GM23338 (cell line): ENCODE measurements at regions not wholly inside any gene's neighbourhood (a gene's known extent, or its start where the extent isn't known, plus 50 kb on each side); places are given as distances from the start of the nearest gene placed in this dataset.

ENCODE experiments used
- ATAC-seq: fragments of 200-7000 bp; cut with Tn5 transposase; 3 replicates; pipeline ENCODE4 v1.9.1; 2020
- DNase-seq: peaks from one replicate; pipeline ENCODE4 v3.0.0-alpha.2; 2015; ENCODE audit warnings: low spot score
- H2AFZ ChIP-seq: fragments of 200-600 bp; sonication (generic); 2 replicates; pipeline ENCODE4 v1.8.0; 2016; ENCODE audit warnings: antibody characterized with exemption, mild to moderate bottlenecking, moderate library complexity
- H3F3A ChIP-seq: fragments of 200-600 bp; sonication (generic); replicated peaks from 2 replicates; pipeline ENCODE4 v1.8.0; 2017; ENCODE audit warnings: antibody characterized with exemption, mixed run types, low read depth
- H3K27ac ChIP-seq: fragments of 200-600 bp; sonication (generic); 2 replicates; pipeline ENCODE4 v1.6.1; 2016; ENCODE audit warnings: low read depth
- H3K27me3 ChIP-seq: fragments of 200-600 bp; sonication (generic); 2 replicates; pipeline ENCODE4 v1.8.0; 2016; ENCODE audit warnings: mild to moderate bottlenecking, mixed run types, moderate library complexity; ENCODE audit not compliant: insufficient read depth
- H3K36me3 ChIP-seq: fragments of 200-600 bp; sonication (generic); 2 replicates; pipeline ENCODE4 v1.8.0; 2016; ENCODE audit warnings: mild to moderate bottlenecking; ENCODE audit not compliant: insufficient read depth
- H3K4me1 ChIP-seq: fragments of 200-600 bp; sonication (generic); 2 replicates; pipeline ENCODE4 v1.8.0; 2016; ENCODE audit warnings: mild to moderate bottlenecking, moderate library complexity; ENCODE audit not compliant: insufficient read depth
- H3K4me2 ChIP-seq: fragments of 200-600 bp; sonication (generic); 2 replicates; pipeline ENCODE4 v1.7.1; 2017; ENCODE audit warnings: mixed run types
- H3K4me3 ChIP-seq: fragments of 200-600 bp; sonication (generic); 2 replicates; pipeline ENCODE4 v1.6.1; 2016; ENCODE audit warnings: mixed run types
- H3K79me2 ChIP-seq: fragments of 200-600 bp; sonication (generic); replicated peaks from 2 replicates; pipeline ENCODE4 v1.8.0; 2017; ENCODE audit warnings: mild to moderate bottlenecking; ENCODE audit not compliant: insufficient read depth
- H3K9me2 ChIP-seq: fragments of 200-600 bp; sonication (generic); 2 replicates; pipeline ENCODE4 v1.8.0; 2017; ENCODE audit not compliant: insufficient read depth
- H4K20me1 ChIP-seq: fragments of 200-600 bp; sonication (generic); replicated peaks from 2 replicates; pipeline ENCODE4 v1.8.0; 2017; ENCODE audit warnings: mild to moderate bottlenecking; ENCODE audit not compliant: insufficient read depth
- H3K27ac Mint-ChIP-seq: 2 replicates; pipeline ENCODE4 v1.8.0; 2020; ENCODE audit warnings: inconsistent platforms, mild to moderate bottlenecking, moderate library complexity, mixed read lengths
- H3K27me3 Mint-ChIP-seq: 3 replicates; pipeline ENCODE4 v1.8.0; 2022; ENCODE audit warnings: low read depth, mild to moderate bottlenecking, moderate library complexity, mixed read lengths, inconsistent platforms; ENCODE audit not compliant: insufficient read depth, poor library complexity
- H3K36me3 Mint-ChIP-seq: 3 replicates; pipeline ENCODE4 v1.8.0; 2021; ENCODE audit warnings: low read depth, mild to moderate bottlenecking, inconsistent platforms, moderate library complexity, mixed read lengths
- H3K4me1 Mint-ChIP-seq: 3 replicates; pipeline ENCODE4 v1.8.0; 2020; ENCODE audit warnings: mild to moderate bottlenecking, inconsistent platforms, mixed read lengths
- H3K4me3 Mint-ChIP-seq: 3 replicates; pipeline ENCODE4 v1.8.0; 2021; ENCODE audit warnings: moderate library complexity, mild to moderate bottlenecking, inconsistent platforms, mixed read lengths
- H3K9me3 Mint-ChIP-seq: 3 replicates; pipeline ENCODE4 v1.8.0; 2020; ENCODE audit warnings: moderate library complexity, mild to moderate bottlenecking, inconsistent platforms, mixed read lengths
- CREB1 ChIP-seq: fragments of 250-450 bp; sonication (Bioruptor Pico); IDR thresholded peaks from 2 replicates; pipeline ENCODE4 v1.5.0; 2020; ENCODE audit warnings: low read depth, mild to moderate bottlenecking, moderate library complexity
- EZH2 ChIP-seq: fragments of 200-600 bp; sonication (generic); IDR thresholded peaks from one replicate; pipeline ENCODE4 v1.8.0; 2017; ENCODE audit warnings: antibody characterized with exemption, mild to moderate bottlenecking, low read depth; ENCODE audit not compliant: unreplicated experiment
- JUNB ChIP-seq: IDR thresholded peaks from one replicate; pipeline ENCODE4 v1.6.1; 2016; ENCODE audit warnings: antibody characterized with exemption; ENCODE audit not compliant: unreplicated experiment
- POLR2AphosphoS5 ChIP-seq: IDR thresholded peaks from 2 replicates; pipeline ENCODE4 v1.6.1; 2016; ENCODE audit warnings: antibody characterized with exemption, low read depth
- STAT1 ChIP-seq: IDR thresholded peaks from one replicate; pipeline ENCODE4 v1.6.1; 2016; ENCODE audit warnings: antibody characterized with exemption; ENCODE audit not compliant: unreplicated experiment
- ZNF114 ChIP-seq: fragments of 250-450 bp; sonication (Bioruptor Pico); IDR thresholded peaks from 2 replicates; pipeline ENCODE4 v1.5.0; 2020; ENCODE audit warnings: mild to moderate bottlenecking, moderate library complexity
- ZNF331 ChIP-seq: fragments of 250-450 bp; sonication (Bioruptor Pico); IDR thresholded peaks from 2 replicates; pipeline ENCODE4 v1.5.0; 2020; ENCODE audit warnings: low read depth, mild to moderate bottlenecking, moderate library complexity
- TF ChIP-seq, protein P1 (sequence below), 2 experiments: fragments of 200-600 bp in 1 of 2; sonication (generic) in 1 of 2; conservative IDR thresholded peaks; 2 replicates each; pipeline versions ENCODE4 v1.5.1 to v1.6.1; 2016 to 2017; ENCODE audit warnings: antibody characterized with exemption in 2 of 2, low read depth in 2 of 2, mild to moderate bottlenecking in 2 of 2, moderate library complexity in 1 of 2
- TF ChIP-seq, protein P2 (sequence below): IDR thresholded peaks from 2 replicates; pipeline ENCODE4 v1.6.1; 2016; ENCODE audit warnings: antibody characterized with exemption
- TF ChIP-seq, protein P3 (sequence below): IDR thresholded peaks from one replicate; pipeline ENCODE4 v1.6.1; 2018; ENCODE audit warnings: antibody characterized with exemption; ENCODE audit not compliant: unreplicated experiment
- TF ChIP-seq, protein P4 (sequence below): fragments of 250-450 bp; sonication (Bioruptor Pico); IDR thresholded peaks from 2 replicates; pipeline ENCODE4 v1.5.0; 2020; ENCODE audit warnings: mild to moderate bottlenecking, moderate library complexity

DNA sequence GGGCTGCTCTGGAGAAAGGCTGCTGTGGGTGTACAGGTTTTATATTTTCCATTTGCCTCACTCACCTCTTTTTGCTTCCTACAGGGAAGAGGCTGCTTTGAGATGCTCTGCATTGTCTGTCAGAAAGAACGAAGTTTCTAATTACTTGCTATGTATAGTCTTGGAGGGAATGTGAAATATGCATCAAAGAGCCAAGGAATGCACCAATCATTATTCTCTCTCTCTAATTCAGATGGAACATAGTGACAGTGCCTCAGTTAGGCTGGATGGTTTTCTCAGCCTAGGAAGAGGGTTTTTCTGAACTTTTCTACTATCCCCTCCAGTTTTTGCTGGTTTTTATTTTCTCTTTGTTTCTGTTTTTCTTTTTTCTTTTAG is 106.8 kb upstream of the SLC4A4 start (continued):
- TF ChIP-seq EZH2 (no peak), ZNF114 (CRISPR knock-in tag) (no peak), STAT1 (no peak), JUNB (no peak), ZNF331 (no peak)
- TF ChIP-seq, protein P1, sequence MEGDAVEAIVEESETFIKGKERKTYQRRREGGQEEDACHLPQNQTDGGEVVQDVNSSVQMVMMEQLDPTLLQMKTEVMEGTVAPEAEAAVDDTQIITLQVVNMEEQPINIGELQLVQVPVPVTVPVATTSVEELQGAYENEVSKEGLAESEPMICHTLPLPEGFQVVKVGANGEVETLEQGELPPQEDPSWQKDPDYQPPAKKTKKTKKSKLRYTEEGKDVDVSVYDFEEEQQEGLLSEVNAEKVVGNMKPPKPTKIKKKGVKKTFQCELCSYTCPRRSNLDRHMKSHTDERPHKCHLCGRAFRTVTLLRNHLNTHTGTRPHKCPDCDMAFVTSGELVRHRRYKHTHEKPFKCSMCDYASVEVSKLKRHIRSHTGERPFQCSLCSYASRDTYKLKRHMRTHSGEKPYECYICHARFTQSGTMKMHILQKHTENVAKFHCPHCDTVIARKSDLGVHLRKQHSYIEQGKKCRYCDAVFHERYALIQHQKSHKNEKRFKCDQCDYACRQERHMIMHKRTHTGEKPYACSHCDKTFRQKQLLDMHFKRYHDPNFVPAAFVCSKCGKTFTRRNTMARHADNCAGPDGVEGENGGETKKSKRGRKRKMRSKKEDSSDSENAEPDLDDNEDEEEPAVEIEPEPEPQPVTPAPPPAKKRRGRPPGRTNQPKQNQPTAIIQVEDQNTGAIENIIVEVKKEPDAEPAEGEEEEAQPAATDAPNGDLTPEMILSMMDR (conservative IDR thresholded peaks at IDR 0.05; ENCODE audit: low read depth in 2 of 2), result no peak
- TF ChIP-seq, protein P2, sequence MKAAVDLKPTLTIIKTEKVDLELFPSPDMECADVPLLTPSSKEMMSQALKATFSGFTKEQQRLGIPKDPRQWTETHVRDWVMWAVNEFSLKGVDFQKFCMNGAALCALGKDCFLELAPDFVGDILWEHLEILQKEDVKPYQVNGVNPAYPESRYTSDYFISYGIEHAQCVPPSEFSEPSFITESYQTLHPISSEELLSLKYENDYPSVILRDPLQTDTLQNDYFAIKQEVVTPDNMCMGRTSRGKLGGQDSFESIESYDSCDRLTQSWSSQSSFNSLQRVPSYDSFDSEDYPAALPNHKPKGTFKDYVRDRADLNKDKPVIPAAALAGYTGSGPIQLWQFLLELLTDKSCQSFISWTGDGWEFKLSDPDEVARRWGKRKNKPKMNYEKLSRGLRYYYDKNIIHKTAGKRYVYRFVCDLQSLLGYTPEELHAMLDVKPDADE, result no peak

DNA sequence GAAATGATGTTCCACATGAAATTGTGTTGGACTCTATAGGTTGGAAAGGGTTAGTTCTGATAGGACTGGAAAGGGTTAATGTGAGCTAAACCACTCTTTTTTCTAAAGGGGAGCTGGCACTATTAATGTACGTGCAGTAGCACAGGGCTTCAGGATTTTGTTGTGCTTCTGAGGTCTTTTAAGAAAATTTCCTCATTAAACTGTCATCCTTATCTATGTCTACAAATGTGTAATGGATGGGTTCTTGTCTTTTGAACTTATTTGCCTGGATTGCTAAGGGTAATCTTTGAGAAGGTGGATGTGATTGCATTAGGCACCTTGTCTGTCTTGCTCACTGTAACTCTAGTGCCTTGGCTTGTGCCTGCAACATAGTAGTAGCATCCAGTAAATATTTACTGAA is 106.0 kb upstream of the SLC4A4 start:
- H3K79me2 ChIP-seq, result no peaks in the 10 kb centered on the region
- no peak overlapping the region for H3K4me3 ChIP-seq
- peaks cover 26% of the 10 kb centered on the region for H3K4me1 Mint-ChIP-seq
- no peaks in the 10 kb centered on the region for H3K9me3 Mint-ChIP-seq
- DNase-seq (no peak), ATAC-seq (no peak)
- no peaks in the 10 kb centered on the region for H4K20me1 ChIP-seq
- H3K36me3 Mint-ChIP-seq, result no peaks in the 10 kb centered on the region
- H3K36me3 ChIP-seq, result no peaks in the 10 kb centered on the region
- peaks cover 13% of the 10 kb centered on the region for H3K4me1 ChIP-seq
- H3K27ac Mint-ChIP-seq, result no peak overlapping the region
- H3K4me2 ChIP-seq, result no peak overlapping the region
- H3K27me3 Mint-ChIP-seq, result peaks cover 4% of the 10 kb centered on the region
- H3K4me3 Mint-ChIP-seq, result no peak overlapping the region
- H3K27ac ChIP-seq, result no peak overlapping the region
- peak overlapping the region; percentile 28; the same call in 1 of the 2 replicates for H2AFZ ChIP-seq
- H3K9me2 ChIP-seq, result no peaks in the 10 kb centered on the region
- no peaks in the 10 kb centered on the region for H3F3A ChIP-seq
- H3K27me3 ChIP-seq, result no peaks in the 10 kb centered on the region
- TF ChIP-seq ZNF331 (no peak), CREB1 (CRISPR knock-in tag) (no peak), POLR2AphosphoS5 (no peak)
- TF ChIP-seq, protein P3, sequence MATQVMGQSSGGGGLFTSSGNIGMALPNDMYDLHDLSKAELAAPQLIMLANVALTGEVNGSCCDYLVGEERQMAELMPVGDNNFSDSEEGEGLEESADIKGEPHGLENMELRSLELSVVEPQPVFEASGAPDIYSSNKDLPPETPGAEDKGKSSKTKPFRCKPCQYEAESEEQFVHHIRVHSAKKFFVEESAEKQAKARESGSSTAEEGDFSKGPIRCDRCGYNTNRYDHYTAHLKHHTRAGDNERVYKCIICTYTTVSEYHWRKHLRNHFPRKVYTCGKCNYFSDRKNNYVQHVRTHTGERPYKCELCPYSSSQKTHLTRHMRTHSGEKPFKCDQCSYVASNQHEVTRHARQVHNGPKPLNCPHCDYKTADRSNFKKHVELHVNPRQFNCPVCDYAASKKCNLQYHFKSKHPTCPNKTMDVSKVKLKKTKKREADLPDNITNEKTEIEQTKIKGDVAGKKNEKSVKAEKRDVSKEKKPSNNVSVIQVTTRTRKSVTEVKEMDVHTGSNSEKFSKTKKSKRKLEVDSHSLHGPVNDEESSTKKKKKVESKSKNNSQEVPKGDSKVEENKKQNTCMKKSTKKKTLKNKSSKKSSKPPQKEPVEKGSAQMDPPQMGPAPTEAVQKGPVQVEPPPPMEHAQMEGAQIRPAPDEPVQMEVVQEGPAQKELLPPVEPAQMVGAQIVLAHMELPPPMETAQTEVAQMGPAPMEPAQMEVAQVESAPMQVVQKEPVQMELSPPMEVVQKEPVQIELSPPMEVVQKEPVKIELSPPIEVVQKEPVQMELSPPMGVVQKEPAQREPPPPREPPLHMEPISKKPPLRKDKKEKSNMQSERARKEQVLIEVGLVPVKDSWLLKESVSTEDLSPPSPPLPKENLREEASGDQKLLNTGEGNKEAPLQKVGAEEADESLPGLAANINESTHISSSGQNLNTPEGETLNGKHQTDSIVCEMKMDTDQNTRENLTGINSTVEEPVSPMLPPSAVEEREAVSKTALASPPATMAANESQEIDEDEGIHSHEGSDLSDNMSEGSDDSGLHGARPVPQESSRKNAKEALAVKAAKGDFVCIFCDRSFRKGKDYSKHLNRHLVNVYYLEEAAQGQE, result no peak
- TF ChIP-seq, protein P4, sequence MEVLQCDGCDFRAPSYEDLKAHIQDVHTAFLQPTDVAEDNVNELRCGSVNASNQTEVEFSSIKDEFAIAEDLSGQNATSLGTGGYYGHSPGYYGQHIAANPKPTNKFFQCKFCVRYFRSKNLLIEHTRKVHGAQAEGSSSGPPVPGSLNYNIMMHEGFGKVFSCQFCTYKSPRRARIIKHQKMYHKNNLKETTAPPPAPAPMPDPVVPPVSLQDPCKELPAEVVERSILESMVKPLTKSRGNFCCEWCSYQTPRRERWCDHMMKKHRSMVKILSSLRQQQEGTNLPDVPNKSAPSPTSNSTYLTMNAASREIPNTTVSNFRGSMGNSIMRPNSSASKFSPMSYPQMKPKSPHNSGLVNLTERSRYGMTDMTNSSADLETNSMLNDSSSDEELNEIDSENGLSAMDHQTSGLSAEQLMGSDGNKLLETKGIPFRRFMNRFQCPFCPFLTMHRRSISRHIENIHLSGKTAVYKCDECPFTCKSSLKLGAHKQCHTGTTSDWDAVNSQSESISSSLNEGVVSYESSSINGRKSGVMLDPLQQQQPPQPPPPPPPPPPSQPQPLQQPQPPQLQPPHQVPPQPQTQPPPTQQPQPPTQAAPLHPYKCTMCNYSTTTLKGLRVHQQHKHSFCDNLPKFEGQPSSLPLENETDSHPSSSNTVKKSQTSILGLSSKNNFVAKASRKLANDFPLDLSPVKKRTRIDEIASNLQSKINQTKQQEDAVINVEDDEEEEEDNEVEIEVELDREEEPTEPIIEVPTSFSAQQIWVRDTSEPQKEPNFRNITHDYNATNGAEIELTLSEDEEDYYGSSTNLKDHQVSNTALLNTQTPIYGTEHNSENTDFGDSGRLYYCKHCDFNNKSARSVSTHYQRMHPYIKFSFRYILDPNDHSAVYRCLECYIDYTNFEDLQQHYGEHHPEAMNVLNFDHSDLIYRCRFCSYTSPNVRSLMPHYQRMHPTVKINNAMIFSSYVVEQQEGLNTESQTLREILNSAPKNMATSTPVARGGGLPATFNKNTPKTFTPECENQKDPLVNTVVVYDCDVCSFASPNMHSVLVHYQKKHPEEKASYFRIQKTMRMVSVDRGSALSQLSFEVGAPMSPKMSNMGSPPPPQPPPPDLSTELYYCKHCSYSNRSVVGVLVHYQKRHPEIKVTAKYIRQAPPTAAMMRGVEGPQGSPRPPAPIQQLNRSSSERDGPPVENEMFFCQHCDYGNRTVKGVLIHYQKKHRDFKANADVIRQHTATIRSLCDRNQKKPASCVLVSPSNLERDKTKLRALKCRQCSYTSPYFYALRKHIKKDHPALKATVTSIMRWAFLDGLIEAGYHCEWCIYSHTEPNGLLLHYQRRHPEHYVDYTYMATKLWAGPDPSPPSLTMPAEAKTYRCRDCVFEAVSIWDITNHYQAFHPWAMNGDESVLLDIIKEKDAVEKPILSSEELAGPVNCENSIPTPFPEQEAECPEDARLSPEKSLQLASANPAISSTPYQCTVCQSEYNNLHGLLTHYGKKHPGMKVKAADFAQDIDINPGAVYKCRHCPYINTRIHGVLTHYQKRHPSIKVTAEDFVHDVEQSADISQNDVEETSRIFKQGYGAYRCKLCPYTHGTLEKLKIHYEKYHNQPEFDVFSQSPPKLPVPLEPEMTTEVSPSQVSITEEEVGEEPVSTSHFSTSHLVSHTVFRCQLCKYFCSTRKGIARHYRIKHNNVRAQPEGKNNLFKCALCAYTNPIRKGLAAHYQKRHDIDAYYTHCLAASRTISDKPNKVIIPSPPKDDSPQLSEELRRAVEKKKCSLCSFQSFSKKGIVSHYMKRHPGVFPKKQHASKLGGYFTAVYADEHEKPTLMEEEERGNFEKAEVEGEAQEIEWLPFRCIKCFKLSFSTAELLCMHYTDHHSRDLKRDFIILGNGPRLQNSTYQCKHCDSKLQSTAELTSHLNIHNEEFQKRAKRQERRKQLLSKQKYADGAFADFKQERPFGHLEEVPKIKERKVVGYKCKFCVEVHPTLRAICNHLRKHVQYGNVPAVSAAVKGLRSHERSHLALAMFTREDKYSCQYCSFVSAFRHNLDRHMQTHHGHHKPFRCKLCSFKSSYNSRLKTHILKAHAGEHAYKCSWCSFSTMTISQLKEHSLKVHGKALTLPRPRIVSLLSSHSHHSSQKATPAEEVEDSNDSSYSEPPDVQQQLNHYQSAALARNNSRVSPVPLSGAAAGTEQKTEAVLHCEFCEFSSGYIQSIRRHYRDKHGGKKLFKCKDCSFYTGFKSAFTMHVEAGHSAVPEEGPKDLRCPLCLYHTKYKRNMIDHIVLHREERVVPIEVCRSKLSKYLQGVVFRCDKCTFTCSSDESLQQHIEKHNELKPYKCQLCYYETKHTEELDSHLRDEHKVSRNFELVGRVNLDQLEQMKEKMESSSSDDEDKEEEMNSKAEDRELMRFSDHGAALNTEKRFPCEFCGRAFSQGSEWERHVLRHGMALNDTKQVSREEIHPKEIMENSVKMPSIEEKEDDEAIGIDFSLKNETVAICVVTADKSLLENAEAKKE (CRISPR knock-in tag), result no peak
- TF ChIP-seq, protein P1 (conservative IDR thresholded peaks at IDR 0.05; ENCODE audit: low read depth in 2 of 2), result no peak
